Psoas muscle (tissue), 7 donors: ENCODE measurements at regions not wholly inside any gene's neighbourhood (a gene's known extent, or its start where the extent isn't known, plus 50 kb on each side); places are given as distances from the start of the nearest gene placed in this dataset.
"Not testable (repeated sequence)": the region's sequence is repeated elsewhere in the genome, so short reads cannot be mapped to it uniquely, and the experiment has no call there.

Source experiments
- ATAC-seq, 4 donors: fragments of 200-7000 bp; cut with Tn5 transposase; one replicate each; pipeline ENCODE4 v1.9.1; 2020; ENCODE audit warnings: moderate library complexity in 3 of 4, mild to moderate bottlenecking in 2 of 4
- DNase-seq, 2 donors: peaks; one replicate each; pipeline ENCODE4 v3.0.0-alpha.2; 2020
- H3K27ac ChIP-seq: fragments of 200-600 bp; one replicate; pipeline ENCODE4 v1.8.0; 2022
- H3K27me3 ChIP-seq, 3 donors: fragments of 200-600 bp in 1 of 3; one replicate each; pipeline versions ENCODE4 v1.6.1 to v1.8.0; 2013 to 2022; ENCODE audit warnings: low read length in 2 of 3, mild to moderate bottlenecking in 2 of 3, moderate library complexity in 1 of 3; ENCODE audit not compliant: insufficient read depth in 3 of 3
- H3K36me3 ChIP-seq, 2 donors: fragments of 200-600 bp in 1 of 2; one replicate each; pipeline versions ENCODE4 v1.6.1 to v1.8.0; 2013 to 2022; ENCODE audit warnings: low read depth in 1 of 2, mild to moderate bottlenecking in 1 of 2, moderate library complexity in 1 of 2; ENCODE audit not compliant: insufficient read depth in 1 of 2
- H3K4me1 ChIP-seq: fragments of 200-600 bp; one replicate; pipeline ENCODE4 v1.8.0; 2022
- H3K4me3 ChIP-seq: fragments of 200-600 bp; one replicate; pipeline ENCODE4 v1.8.0; 2022; ENCODE audit warnings: mild to moderate bottlenecking
- H3K9me3 ChIP-seq: fragments of 200-600 bp; one replicate; pipeline ENCODE4 v1.8.0; 2022
- WGBS, 3 donors: extraction: QIAGEN DNeasy Blood & Tissue Kit; methylation state at CpG; one replicate each; pipeline versions ENCODE4 v1.1.6 to v1.1.7; 2013; 5-methylcytosine and 5-hydroxymethylcytosine counted together
- intact Hi-C, 2 donors: fragments of 100-400 bp; cut with DNase I; formaldehyde crosslinking; loops; one replicate each; pipeline versions ENCODE4 v1.11.0 to v1.14.2; 2022
- TF ChIP-seq, protein P1 (sequence below): fragments of 200-600 bp; IDR thresholded peaks from one replicate; pipeline ENCODE4 v1.8.0; 2022; ENCODE audit warnings: antibody characterized with exemption
- donor health status: healthy with polysubstance abuse.
- donor health status: DM: no; HTN: no; CAD: no; lungs with moderate emphysema.
- donor health status: Bipolar disorder and iron deficiency.
- donor health status: healthy.
- donor health status: DM: yes; HTN: yes; CAD: no.
- donor health status: DM: no; HTN: no; CAD: no.
- donor health status: DM: yes; HTN: yes; CAD: no.

- no peak for DNase-seq
- TF ChIP-seq, protein P1, sequence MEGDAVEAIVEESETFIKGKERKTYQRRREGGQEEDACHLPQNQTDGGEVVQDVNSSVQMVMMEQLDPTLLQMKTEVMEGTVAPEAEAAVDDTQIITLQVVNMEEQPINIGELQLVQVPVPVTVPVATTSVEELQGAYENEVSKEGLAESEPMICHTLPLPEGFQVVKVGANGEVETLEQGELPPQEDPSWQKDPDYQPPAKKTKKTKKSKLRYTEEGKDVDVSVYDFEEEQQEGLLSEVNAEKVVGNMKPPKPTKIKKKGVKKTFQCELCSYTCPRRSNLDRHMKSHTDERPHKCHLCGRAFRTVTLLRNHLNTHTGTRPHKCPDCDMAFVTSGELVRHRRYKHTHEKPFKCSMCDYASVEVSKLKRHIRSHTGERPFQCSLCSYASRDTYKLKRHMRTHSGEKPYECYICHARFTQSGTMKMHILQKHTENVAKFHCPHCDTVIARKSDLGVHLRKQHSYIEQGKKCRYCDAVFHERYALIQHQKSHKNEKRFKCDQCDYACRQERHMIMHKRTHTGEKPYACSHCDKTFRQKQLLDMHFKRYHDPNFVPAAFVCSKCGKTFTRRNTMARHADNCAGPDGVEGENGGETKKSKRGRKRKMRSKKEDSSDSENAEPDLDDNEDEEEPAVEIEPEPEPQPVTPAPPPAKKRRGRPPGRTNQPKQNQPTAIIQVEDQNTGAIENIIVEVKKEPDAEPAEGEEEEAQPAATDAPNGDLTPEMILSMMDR, result no peak
- no peak for ATAC-seq
- Histone ChIP-seq H3K4me3 (no peak overlapping the region), H3K9me3 (no peaks in the 10 kb centered on the region), H3K27me3 (no peaks in the 10 kb centered on the region), H3K36me3 (no peaks in the 10 kb centered on the region), H3K4me1 (no peaks in the 10 kb centered on the region), H3K27ac (no peak overlapping the region)
- WGBS, 3 donors, result 55 to 68% (median 61%) methylated on average over 2 of the region's 2 CpGs
- intact Hi-C loops, result no loop called here
Measured at GRCh38 chr2:123783164-123783563, 241.9 kb upstream of the CNTNAP5 start.

- H3K4me1 ChIP-seq, result no peaks in the 10 kb centered on the region
- no peaks in the 10 kb centered on the region for H3K27me3 ChIP-seq
- H3K4me3 ChIP-seq, result no peak overlapping the region
- no peaks in the 10 kb centered on the region for H3K36me3 ChIP-seq
- 53 to 100% (median 92%) methylated on average over 1 of the region's 1 CpG for WGBS, 3 donors
- DNase-seq (no peak), ATAC-seq (no peak)
- TF ChIP-seq, protein P1, result no peak
- H3K27ac ChIP-seq, result no peak overlapping the region
- intact Hi-C loops, result no loop called here
- no peaks in the 10 kb centered on the region for H3K9me3 ChIP-seq
Measured at GRCh38 chr2:123785332-123785731, 239.8 kb upstream of the CNTNAP5 start.

DNA sequence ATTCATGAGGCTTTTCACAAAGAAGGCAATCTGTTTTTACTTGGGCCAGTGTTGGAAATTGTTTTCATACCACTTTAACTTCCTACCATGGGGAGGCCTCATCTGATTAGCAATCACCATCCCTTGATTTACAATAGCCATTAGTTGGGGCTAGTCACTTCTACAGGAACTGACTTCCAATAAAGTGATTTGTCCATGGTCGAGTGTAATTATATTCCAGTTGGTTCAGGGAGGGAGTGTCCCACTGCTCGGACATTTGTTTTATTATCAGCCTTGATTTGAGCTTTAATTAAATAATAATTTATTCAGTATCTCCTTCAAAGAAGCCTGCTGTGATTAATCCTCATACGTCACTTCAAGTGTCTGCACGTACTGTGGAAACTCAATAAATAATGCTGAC is 233.9 kb upstream of the CNTNAP5 start:
- H3K27ac ChIP-seq, result no peak overlapping the region
- no peaks in the 10 kb centered on the region for H3K4me1 ChIP-seq
- DNase-seq (no peak), ATAC-seq (no peak)
- intact Hi-C loops, result no loop called here
- H3K36me3 ChIP-seq, result no peaks in the 10 kb centered on the region
- TF ChIP-seq, protein P1, result no peak
- H3K27me3 ChIP-seq, result no peaks in the 10 kb centered on the region
- no peaks in the 10 kb centered on the region for H3K9me3 ChIP-seq
- no peak overlapping the region for H3K4me3 ChIP-seq
- 56 to 61% (median 61%) methylated on average over 4 of the region's 4 CpGs for WGBS, 3 donors

DNA sequence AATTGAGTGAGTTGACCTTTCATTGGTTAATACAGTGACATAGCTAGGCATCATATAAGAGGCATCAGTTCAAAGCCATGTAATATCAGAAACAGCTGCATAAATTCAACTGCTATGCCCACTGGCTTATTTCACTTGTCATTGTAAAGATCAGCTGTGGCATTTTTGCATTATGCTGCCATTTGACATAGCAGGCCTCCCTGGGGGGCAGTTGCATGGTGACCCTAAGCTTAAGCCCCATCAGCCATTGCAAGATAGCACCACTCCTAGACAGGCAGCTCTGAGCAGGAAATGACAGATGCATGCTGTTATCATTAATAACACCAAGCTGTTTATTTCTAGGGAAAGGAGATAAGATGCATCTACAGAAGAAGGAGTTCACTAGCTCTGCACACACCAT is 233.4 kb upstream of the CNTNAP5 start:
- Histone ChIP-seq H3K27me3 (no peaks in the 10 kb centered on the region), H3K9me3 (no peaks in the 10 kb centered on the region), H3K4me1 (no peaks in the 10 kb centered on the region), H3K36me3 (no peaks in the 10 kb centered on the region), H3K27ac (no peak overlapping the region), H3K4me3 (no peak overlapping the region)
- intact Hi-C loops, result no loop called here
- DNase-seq (no peak), ATAC-seq (no peak)
- TF ChIP-seq, protein P1, result no peak

DNA sequence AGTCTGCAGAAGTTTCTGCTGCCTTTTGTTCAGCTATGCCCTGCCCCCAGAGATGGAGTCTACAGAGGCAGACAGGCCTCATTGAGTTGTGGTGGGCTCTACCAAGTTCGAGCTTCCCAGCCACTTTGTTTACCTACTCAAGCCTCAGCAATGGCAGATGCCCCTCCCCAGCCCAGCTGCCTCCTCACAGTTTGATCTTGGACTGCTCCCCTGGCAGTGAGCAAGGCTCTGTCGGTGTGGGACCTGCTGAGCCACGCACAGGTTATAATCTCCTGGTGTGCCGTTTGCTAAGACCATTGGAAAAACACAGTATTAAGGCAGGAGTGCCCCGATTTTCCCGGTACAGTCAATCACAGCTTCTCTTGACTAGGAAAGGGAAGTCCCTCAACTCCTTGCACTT is 221.0 kb upstream of the CNTNAP5 start:
- H3K4me3 ChIP-seq, H3K36me3 ChIP-seq, ATAC-seq, H3K27ac ChIP-seq, H3K9me3 ChIP-seq, DNase-seq, intact Hi-C loops, H3K27me3 ChIP-seq, H3K4me1 ChIP-seq: not testable (repeated sequence)
- 70 to 92% (median 79%) methylated on average over 6 of the region's 6 CpGs for WGBS, 3 donors

DNA sequence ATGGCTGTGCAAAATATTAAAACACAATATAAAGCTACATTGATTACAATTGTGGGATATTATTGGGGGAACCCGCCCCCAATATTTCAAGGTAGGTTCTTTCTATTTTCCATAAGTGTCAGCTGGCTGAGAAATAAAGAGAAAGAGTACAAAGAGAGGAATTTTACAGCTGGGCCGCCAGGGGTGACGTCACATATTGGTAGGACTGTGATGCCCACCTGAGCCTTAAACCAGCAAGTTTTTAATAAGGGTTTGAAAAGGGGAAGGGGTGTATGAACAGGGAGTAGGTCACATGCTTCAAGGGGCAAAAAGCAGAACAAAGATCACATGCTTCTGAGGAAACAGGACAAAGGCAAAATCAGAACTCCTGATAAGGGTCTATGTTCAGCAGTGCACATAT is 219.3 kb upstream of the CNTNAP5 start:
- DNase-seq, result not testable (repeated sequence)
- 71 to 75% (median 73%) methylated on average over 3 of the region's 3 CpGs for WGBS, 3 donors

More for the DNA sequence above, 219.3 kb upstream of the CNTNAP5 start:
- ATAC-seq, H3K4me3 ChIP-seq, H3K9me3 ChIP-seq, H3K36me3 ChIP-seq, intact Hi-C loops, H3K4me1 ChIP-seq, H3K27me3 ChIP-seq, H3K27ac ChIP-seq: not testable (repeated sequence)
